Progenitor cell of endocrine pancreas (in vitro differentiated cells): ENCODE measurements at regions not wholly inside any gene's neighbourhood (a gene's known extent, or its start where the extent isn't known, plus 50 kb on each side); places are given as distances from the start of the nearest gene placed in this dataset.

Experiments
- DNase-seq: peaks from one replicate; pipeline ENCODE4 v3.0.0; 2021; ENCODE audit warnings: low spot score; ENCODE audit not compliant: unreplicated experiment
- H3K27ac Mint-ChIP-seq: 2 replicates; pipeline ENCODE4 v1.8.0; 2021; ENCODE audit warnings: mild to moderate bottlenecking, moderate library complexity, mixed read lengths
- H3K27me3 Mint-ChIP-seq: 2 replicates; pipeline ENCODE4 v1.8.0; 2021; ENCODE audit warnings: mixed read lengths
- H3K36me3 Mint-ChIP-seq: 2 replicates; pipeline ENCODE4 v1.8.0; 2022; ENCODE audit warnings: mixed read lengths; ENCODE audit not compliant: insufficient read depth
- H3K4me1 Mint-ChIP-seq: 2 replicates; pipeline ENCODE4 v1.8.0; 2021; ENCODE audit warnings: low read depth, mixed read lengths
- H3K4me3 Mint-ChIP-seq: 2 replicates; pipeline ENCODE4 v1.8.0; 2021; ENCODE audit warnings: low read depth, mild to moderate bottlenecking, moderate library complexity, mixed read lengths
- H3K9me3 Mint-ChIP-seq: 2 replicates; pipeline ENCODE4 v1.8.0; 2021; ENCODE audit warnings: low read depth, mixed read lengths
- TF ChIP-seq, protein P1 (sequence below): fragments of 200-600 bp; sonication (generic); IDR thresholded peaks from one replicate; pipeline ENCODE4 v1.5.0; 2021; ENCODE audit warnings: antibody characterized with exemption, mild to moderate bottlenecking; ENCODE audit not compliant: unreplicated experiment

DNA sequence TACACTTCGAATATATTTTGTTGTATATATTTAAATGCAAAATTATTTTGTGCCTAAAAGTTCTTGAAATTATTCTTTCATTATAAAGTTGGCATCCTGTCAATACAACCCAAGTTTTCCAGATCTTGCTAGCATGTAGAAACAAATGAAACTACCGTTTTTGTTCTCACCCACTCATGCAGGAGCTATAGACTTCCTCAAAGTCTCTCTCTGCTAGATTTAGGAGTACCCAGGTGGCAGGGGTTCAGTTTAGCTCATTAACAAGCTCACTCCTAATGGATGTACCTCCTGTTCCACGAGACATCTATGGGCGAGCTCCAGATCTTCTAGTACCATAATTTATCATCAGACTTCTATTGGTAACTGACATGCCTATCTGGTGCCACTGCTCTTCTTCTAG lies 390.2 kb upstream of the POU3F1 start:
- Mint-ChIP-seq H3K36me3 (peaks cover 2% of the 10 kb centered on the region), H3K4me1 (no peaks in the 10 kb centered on the region), H3K4me3 (no peak overlapping the region), H3K9me3 (peaks cover 9% of the 10 kb centered on the region), H3K27ac (no peak overlapping the region), H3K27me3 (peaks cover 16% of the 10 kb centered on the region)
- no peak for DNase-seq
- TF ChIP-seq, protein P1, sequence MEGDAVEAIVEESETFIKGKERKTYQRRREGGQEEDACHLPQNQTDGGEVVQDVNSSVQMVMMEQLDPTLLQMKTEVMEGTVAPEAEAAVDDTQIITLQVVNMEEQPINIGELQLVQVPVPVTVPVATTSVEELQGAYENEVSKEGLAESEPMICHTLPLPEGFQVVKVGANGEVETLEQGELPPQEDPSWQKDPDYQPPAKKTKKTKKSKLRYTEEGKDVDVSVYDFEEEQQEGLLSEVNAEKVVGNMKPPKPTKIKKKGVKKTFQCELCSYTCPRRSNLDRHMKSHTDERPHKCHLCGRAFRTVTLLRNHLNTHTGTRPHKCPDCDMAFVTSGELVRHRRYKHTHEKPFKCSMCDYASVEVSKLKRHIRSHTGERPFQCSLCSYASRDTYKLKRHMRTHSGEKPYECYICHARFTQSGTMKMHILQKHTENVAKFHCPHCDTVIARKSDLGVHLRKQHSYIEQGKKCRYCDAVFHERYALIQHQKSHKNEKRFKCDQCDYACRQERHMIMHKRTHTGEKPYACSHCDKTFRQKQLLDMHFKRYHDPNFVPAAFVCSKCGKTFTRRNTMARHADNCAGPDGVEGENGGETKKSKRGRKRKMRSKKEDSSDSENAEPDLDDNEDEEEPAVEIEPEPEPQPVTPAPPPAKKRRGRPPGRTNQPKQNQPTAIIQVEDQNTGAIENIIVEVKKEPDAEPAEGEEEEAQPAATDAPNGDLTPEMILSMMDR = no peak

DNA sequence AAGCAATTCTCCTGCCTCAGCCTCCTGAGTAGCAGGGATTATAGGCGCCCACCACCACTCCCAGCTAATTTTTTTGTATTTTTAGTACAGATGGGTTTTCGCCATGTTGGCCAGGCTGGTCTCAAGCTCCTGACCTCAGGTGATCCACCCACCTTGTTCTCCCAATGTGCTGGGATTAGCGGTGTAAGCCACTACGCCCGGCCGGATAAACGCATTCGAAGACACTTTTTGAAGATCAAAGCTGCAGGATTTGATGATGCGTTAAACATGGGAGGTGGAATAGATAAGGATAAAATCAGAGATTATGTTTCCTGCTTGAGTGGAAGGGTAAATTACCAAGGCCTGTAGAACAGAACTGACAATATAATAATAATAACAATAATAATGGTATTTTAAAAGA lies 389.4 kb upstream of the POU3F1 start:
- H3K4me1 Mint-ChIP-seq = no peaks in the 10 kb centered on the region
- H3K27me3 Mint-ChIP-seq = peaks cover 22% of the 10 kb centered on the region
- DNase-seq = no peak
- TF ChIP-seq, protein P1 = no peak
- H3K4me3 Mint-ChIP-seq = no peak overlapping the region
- H3K27ac Mint-ChIP-seq = no peak overlapping the region
- peaks cover 2% of the 10 kb centered on the region for H3K36me3 Mint-ChIP-seq
- peaks cover 9% of the 10 kb centered on the region for H3K9me3 Mint-ChIP-seq

DNA sequence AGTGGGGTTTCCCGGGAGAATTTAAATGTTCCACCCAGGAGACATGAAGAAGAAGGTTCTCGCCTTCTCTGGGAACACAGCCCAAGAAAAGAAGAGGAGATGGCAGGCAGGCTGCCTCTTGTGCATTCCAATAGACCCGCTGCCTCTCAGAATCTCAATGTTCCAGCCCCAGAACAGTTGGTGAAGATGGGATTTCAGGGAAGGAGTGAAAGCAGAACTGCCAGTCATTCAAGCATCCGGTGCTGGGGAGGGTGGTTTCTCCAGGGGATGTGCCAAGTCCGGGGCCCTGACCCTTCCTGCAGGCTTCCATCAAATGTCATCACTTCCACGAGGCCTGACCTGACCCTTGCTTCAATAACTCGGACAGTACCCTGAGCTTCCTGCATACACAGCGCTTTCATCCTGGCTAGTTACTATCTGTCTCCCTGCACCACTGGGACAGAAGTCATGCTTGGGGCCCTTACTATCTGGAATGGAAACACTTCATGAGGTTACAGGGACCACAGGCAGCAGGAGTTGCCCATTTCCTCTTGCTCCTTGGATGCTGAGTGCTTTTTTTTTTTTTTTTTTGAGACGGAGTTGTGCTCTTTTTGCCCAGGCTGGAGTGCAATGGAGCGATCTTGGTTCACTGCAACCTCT lies 386.6 kb upstream of the POU3F1 start:
- H3K27me3 Mint-ChIP-seq = peaks cover 25% of the 10 kb centered on the region
- peaks cover 1% of the 10 kb centered on the region for H3K36me3 Mint-ChIP-seq
- TF ChIP-seq, protein P1 = no peak
- H3K4me3 Mint-ChIP-seq = no peak overlapping the region
- H3K9me3 Mint-ChIP-seq = peaks cover 6% of the 10 kb centered on the region
- DNase-seq = no peak
- no peak overlapping the region for H3K27ac Mint-ChIP-seq
- H3K4me1 Mint-ChIP-seq = no peaks in the 10 kb centered on the region

DNA sequence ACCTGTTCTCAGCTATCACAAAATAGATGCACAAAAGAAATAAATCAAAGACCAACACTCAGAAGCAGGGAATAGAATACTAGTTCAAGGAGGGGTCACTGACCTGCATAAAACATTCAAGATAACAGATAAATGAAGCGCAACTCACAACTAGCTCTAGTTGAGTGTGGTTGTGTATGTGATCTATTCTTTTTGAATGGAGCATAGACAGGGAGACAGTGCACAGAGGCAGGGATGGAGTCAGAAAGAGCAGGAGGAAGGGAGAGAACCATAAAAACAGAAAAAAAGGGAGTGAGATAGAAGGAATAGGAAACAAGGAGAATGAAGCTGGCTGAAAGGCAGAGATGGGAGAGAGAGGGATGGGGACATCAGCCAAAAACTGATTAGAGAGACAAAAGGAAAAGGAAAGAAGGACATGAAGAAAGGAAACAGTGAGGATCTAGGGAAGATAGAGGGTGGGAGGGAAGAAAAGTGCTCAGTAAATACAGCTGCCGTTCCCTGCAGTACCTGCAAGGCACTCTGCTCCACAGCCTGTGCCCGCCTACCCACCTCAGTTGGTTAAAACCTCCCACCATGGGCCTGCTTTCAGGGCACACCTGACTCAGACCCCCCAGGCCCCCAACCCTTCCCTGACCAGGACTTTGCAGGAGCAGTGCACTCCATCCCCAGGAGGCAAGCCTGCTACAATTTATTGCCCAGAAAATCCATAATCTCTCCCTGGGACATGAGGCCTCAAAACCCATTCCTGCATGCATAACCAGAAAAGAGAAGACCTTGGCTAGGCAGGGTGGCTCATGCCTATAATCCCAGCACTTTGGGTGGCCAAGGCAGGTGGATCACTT lies 385.2 kb upstream of the POU3F1 start:
- DNase-seq = no peak
- no peak overlapping the region for H3K4me3 Mint-ChIP-seq

DNA sequence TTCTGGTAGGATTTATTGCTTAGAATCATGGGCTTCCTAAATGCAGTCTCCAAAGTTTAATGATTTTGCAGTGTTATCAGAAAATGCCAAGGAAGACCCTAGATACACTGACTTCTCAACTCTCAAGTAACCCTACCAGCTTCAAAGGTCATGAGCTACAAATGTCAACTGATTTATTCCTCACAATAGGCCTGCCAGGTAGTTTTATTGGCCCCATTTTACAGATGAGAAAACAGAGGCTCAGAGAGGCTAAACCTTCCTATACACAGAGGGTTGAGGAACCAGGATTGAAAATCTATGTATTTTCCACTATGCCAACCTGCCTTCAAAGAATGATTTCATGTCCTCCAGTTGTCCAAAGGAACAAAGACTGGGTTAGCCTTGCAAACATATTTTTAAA lies 384.4 kb upstream of the POU3F1 start:
- TF ChIP-seq, protein P1 = no peak
- Mint-ChIP-seq H3K36me3 (no peaks in the 10 kb centered on the region), H3K27me3 (peaks cover 25% of the 10 kb centered on the region), H3K9me3 (no peaks in the 10 kb centered on the region), H3K4me1 (no peaks in the 10 kb centered on the region), H3K27ac (no peak overlapping the region), H3K4me3 (no peak overlapping the region)
- DNase-seq = no peak

More for the DNA sequence above, 385.2 kb upstream of the POU3F1 start:
- Mint-ChIP-seq H3K36me3 (no peaks in the 10 kb centered on the region), H3K4me1 (no peaks in the 10 kb centered on the region), H3K9me3 (no peaks in the 10 kb centered on the region), H3K27ac (no peak overlapping the region), H3K27me3 (peaks cover 25% of the 10 kb centered on the region)
- TF ChIP-seq, protein P1 = no peak
